Liver (tissue), 3 donors: ENCODE measurements at regions not wholly inside any gene's neighbourhood (a gene's known extent, or its start where the extent isn't known, plus 50 kb on each side); places are given as distances from the start of the nearest gene placed in this dataset.

Source experiments
- CTCF ChIP-seq: fragments of 150-350 bp; IDR thresholded peaks from 2 replicates; pipeline ENCODE4 v1.5.1; 2017; ENCODE audit warnings: improper control_type of control experiment, low read depth, low read length; ENCODE audit not compliant: missing input control
- TAF1 ChIP-seq: conservative IDR thresholded peaks from 2 replicates; pipeline ENCODE4 v1.6.1; 2016; ENCODE audit warnings: antibody characterized with exemption, mild to moderate bottlenecking
- YY1 ChIP-seq: IDR thresholded peaks from 2 replicates; pipeline ENCODE4 v1.6.1; 2016; ENCODE audit warnings: antibody characterized with exemption, mild to moderate bottlenecking
- donor health status: healthy.
- donor health status: healthy.

GRCh38 chrY:19856474-19857135, 112.1 kb upstream of the KDM5D start:
- no peak for TF ChIP-seq TAF1
- TF ChIP-seq YY1: no peak
- no peak for TF ChIP-seq CTCF
